Mesendoderm (in vitro differentiated cells): ENCODE measurements at regions not wholly inside any gene's neighbourhood (a gene's known extent, or its start where the extent isn't known, plus 50 kb on each side); places are given as distances from the start of the nearest gene placed in this dataset.

Experiments
- DNase-seq: peaks from one replicate; pipeline ENCODE4 v3.0.0; 2013
- H2AK5ac ChIP-seq: 2 replicates; pipeline ENCODE4 v1.6.1; 2013; ENCODE audit warnings: low read length, inconsistent platforms
- H2BK120ac ChIP-seq: 2 replicates; pipeline ENCODE4 v1.6.1; 2013; ENCODE audit warnings: low read depth, mild to moderate bottlenecking, low read length, moderate library complexity, mixed read lengths
- H2BK15ac ChIP-seq: replicated peaks from 2 replicates; pipeline ENCODE4 v1.6.1; 2013; ENCODE audit warnings: low read depth, mild to moderate bottlenecking, moderate library complexity
- H2BK5ac ChIP-seq: 2 replicates; pipeline ENCODE4 v1.6.1; 2013; ENCODE audit warnings: low read length, inconsistent platforms
- H3K18ac ChIP-seq: 2 replicates; pipeline ENCODE4 v1.6.1; 2013; ENCODE audit warnings: mild to moderate bottlenecking, low read length, mixed read lengths
- H3K23ac ChIP-seq: one replicate; pipeline ENCODE4 v1.6.1; 2013; ENCODE audit warnings: low read length
- H3K27ac ChIP-seq: 2 replicates; pipeline ENCODE4 v1.5.1; 2013; ENCODE audit warnings: low read depth, mild to moderate bottlenecking, inconsistent platforms, low read length, moderate library complexity
- H3K27me3 ChIP-seq: 2 replicates; pipeline ENCODE4 v1.6.1; 2013; ENCODE audit warnings: low read length, control low read depth, mild to moderate bottlenecking, inconsistent platforms; ENCODE audit not compliant: insufficient read depth, poor library complexity
- H3K36me3 ChIP-seq: 2 replicates; pipeline ENCODE4 v1.6.1; 2013; ENCODE audit warnings: low read length, inconsistent platforms; ENCODE audit not compliant: control insufficient read depth, insufficient read depth
- H3K4ac ChIP-seq: one replicate; pipeline ENCODE4 v1.6.1; 2013; ENCODE audit warnings: low read depth, mild to moderate bottlenecking, low read length, moderate library complexity
- H3K4me1 ChIP-seq: 2 replicates; pipeline ENCODE4 v1.6.1; 2013; ENCODE audit warnings: low read depth, low read length, inconsistent platforms; ENCODE audit not compliant: control insufficient read depth
- H3K4me2 ChIP-seq: 2 replicates; pipeline ENCODE4 v1.6.1; 2013; ENCODE audit warnings: low read length
- H3K4me3 ChIP-seq: 2 replicates; pipeline ENCODE4 v1.5.1; 2013; ENCODE audit warnings: mild to moderate bottlenecking, low read length
- H3K56ac ChIP-seq: one replicate; pipeline ENCODE4 v1.6.1; 2013; ENCODE audit warnings: low read length
- H3K79me1 ChIP-seq: 2 replicates; pipeline ENCODE4 v1.6.1; 2013; ENCODE audit warnings: low read length, inconsistent platforms
- H3K79me2 ChIP-seq: 2 replicates; pipeline ENCODE4 v1.6.1; 2013; ENCODE audit warnings: mild to moderate bottlenecking, low read length; ENCODE audit not compliant: control insufficient read depth, insufficient read depth
- H3K9ac ChIP-seq: 2 replicates; pipeline ENCODE4 v1.6.1; 2013; ENCODE audit warnings: low read length, inconsistent platforms
- H4K5ac ChIP-seq: one replicate; pipeline ENCODE4 v1.6.1; 2013; ENCODE audit warnings: low read length
- H4K8ac ChIP-seq: one replicate; pipeline ENCODE4 v1.6.1; 2013; ENCODE audit warnings: low read depth, mild to moderate bottlenecking, control low read depth, low read length, moderate library complexity
- WGBS: extraction: QIAGEN DNeasy Blood & Tissue Kit; methylation state at CpG from one replicate; pipeline ENCODE4 v1.1.7; 2013; ENCODE audit warnings: low lambda C conversion rate, missing lambda C conversion rate; ENCODE audit not compliant: insufficient coverage; ENCODE audit errors: extremely low coverage; 5-methylcytosine and 5-hydroxymethylcytosine counted together

- Histone ChIP-seq H3K9ac (no peak overlapping the region), H2AK5ac (no peak overlapping the region), H3K18ac (no peak overlapping the region), H2BK120ac (no peak overlapping the region), H3K27ac (no peak overlapping the region), H3K36me3 (no peaks in the 10 kb centered on the region), H4K8ac (no peak overlapping the region), H3K27me3 (no peaks in the 10 kb centered on the region), H3K79me1 (no peaks in the 10 kb centered on the region), H3K4ac (no peak overlapping the region), H3K4me1 (no peaks in the 10 kb centered on the region), H3K23ac (no peak overlapping the region), H3K4me2 (no peak overlapping the region), H4K5ac (no peak overlapping the region), H2BK5ac (no peak overlapping the region), H3K4me3 (no peak overlapping the region), H3K79me2 (no peaks in the 10 kb centered on the region), H3K56ac (no peak overlapping the region), H2BK15ac (no peak overlapping the region)
- no peak for DNase-seq
- WGBS, result no CpG with 5 or more reads among the region's 2 CpGs
These were observed 65.1 kb upstream of the NXT1 start for GRCh38 chr20:23285536-23285935.

GRCh38 chr20:23284009-23284408, 66.6 kb upstream of the NXT1 start:
- no peaks in the 10 kb centered on the region for H3K79me1 ChIP-seq
- no peak overlapping the region for H4K8ac ChIP-seq
- H3K36me3 ChIP-seq, result no peaks in the 10 kb centered on the region
- H4K5ac ChIP-seq, result no peak overlapping the region
- H3K23ac ChIP-seq, result no peak overlapping the region
- H3K4me1 ChIP-seq, result no peaks in the 10 kb centered on the region
- no peak overlapping the region for H3K4ac ChIP-seq
- no CpG with 5 or more reads among the region's 2 CpGs for WGBS
- no peak overlapping the region for H2BK120ac ChIP-seq
- H2BK5ac ChIP-seq, result no peak overlapping the region
- no peak for DNase-seq
- H3K27ac ChIP-seq, result no peak overlapping the region
- no peaks in the 10 kb centered on the region for H3K79me2 ChIP-seq
- no peak overlapping the region for H2BK15ac ChIP-seq
- no peaks in the 10 kb centered on the region for H3K27me3 ChIP-seq
- H3K56ac ChIP-seq, result no peak overlapping the region
- no peak overlapping the region for H3K4me3 ChIP-seq
- no peak overlapping the region for H3K18ac ChIP-seq
- H3K4me2 ChIP-seq, result no peak overlapping the region
- H2AK5ac ChIP-seq, result no peak overlapping the region
- H3K9ac ChIP-seq, result no peak overlapping the region

- H3K9ac ChIP-seq, result no peak overlapping the region
- WGBS, result no CpG with 5 or more reads among the region's 12 CpGs
- no peak overlapping the region for H2BK5ac ChIP-seq
These were observed 67.3 kb upstream of the NXT1 start for GRCh38 chr20:23283096-23283850.

GRCh38 chr20:23282546-23282945, 68.0 kb upstream of the NXT1 start:
- Histone ChIP-seq H3K4me2 (no peak overlapping the region), H2BK15ac (no peak overlapping the region), H2AK5ac (no peak overlapping the region), H4K5ac (no peak overlapping the region), H3K18ac (no peak overlapping the region), H3K9ac (no peak overlapping the region), H3K4ac (no peak overlapping the region), H2BK120ac (no peak overlapping the region), H3K79me1 (no peaks in the 10 kb centered on the region), H2BK5ac (no peak overlapping the region), H3K23ac (no peak overlapping the region), H3K4me1 (no peaks in the 10 kb centered on the region), H4K8ac (no peak overlapping the region), H3K79me2 (no peaks in the 10 kb centered on the region), H3K27me3 (no peaks in the 10 kb centered on the region), H3K27ac (no peak overlapping the region), H3K56ac (no peak overlapping the region), H3K36me3 (no peaks in the 10 kb centered on the region), H3K4me3 (no peak overlapping the region)
- WGBS, result no CpG with 5 or more reads among the region's 3 CpGs
- DNase-seq, result no peak

More at GRCh38 chr20:23283096-23283850, 67.3 kb upstream of the NXT1 start:
- Histone ChIP-seq H3K4me3 (no peak overlapping the region), H3K23ac (no peak overlapping the region), H3K27me3 (no peaks in the 10 kb centered on the region), H3K36me3 (no peaks in the 10 kb centered on the region), H2AK5ac (no peak overlapping the region), H3K27ac (no peak overlapping the region), H2BK120ac (no peak overlapping the region), H3K4ac (no peak overlapping the region), H2BK15ac (no peak overlapping the region), H3K79me2 (no peaks in the 10 kb centered on the region), H3K79me1 (no peaks in the 10 kb centered on the region), H3K4me2 (no peak overlapping the region), H3K18ac (no peak overlapping the region), H3K56ac (no peak overlapping the region), H4K5ac (no peak overlapping the region), H4K8ac (no peak overlapping the region), H3K4me1 (no peaks in the 10 kb centered on the region)
- DNase-seq, result no peak

GRCh38 chr20:23282111-23282510, 68.5 kb upstream of the NXT1 start:
- Histone ChIP-seq H3K27ac (no peak overlapping the region), H3K4me1 (no peaks in the 10 kb centered on the region), H2AK5ac (no peak overlapping the region), H4K8ac (no peak overlapping the region), H3K9ac (no peak overlapping the region), H3K36me3 (no peaks in the 10 kb centered on the region), H4K5ac (no peak overlapping the region), H3K4ac (no peak overlapping the region), H3K4me2 (no peak overlapping the region), H3K79me2 (no peaks in the 10 kb centered on the region), H2BK120ac (no peak overlapping the region), H3K56ac (no peak overlapping the region), H3K27me3 (no peaks in the 10 kb centered on the region), H2BK15ac (no peak overlapping the region), H3K18ac (no peak overlapping the region), H3K79me1 (no peaks in the 10 kb centered on the region), H2BK5ac (no peak overlapping the region), H3K23ac (no peak overlapping the region), H3K4me3 (no peak overlapping the region)
- WGBS, result no CpG with 5 or more reads among the region's 1 CpG
- no peak for DNase-seq

- Histone ChIP-seq H3K4me2 (no peak overlapping the region), H3K4me1 (no peaks in the 10 kb centered on the region), H3K9ac (no peak overlapping the region), H3K79me2 (no peaks in the 10 kb centered on the region), H4K5ac (no peak overlapping the region), H3K4ac (no peak overlapping the region), H3K27me3 (no peaks in the 10 kb centered on the region), H2BK5ac (no peak overlapping the region), H3K79me1 (no peaks in the 10 kb centered on the region), H2AK5ac (no peak overlapping the region), H3K4me3 (no peak overlapping the region), H2BK15ac (no peak overlapping the region), H3K36me3 (no peaks in the 10 kb centered on the region), H3K27ac (no peak overlapping the region), H3K56ac (no peak overlapping the region), H4K8ac (no peak overlapping the region), H3K23ac (no peak overlapping the region), H3K18ac (no peak overlapping the region), H2BK120ac (no peak overlapping the region)
- WGBS, result no CpG with 5 or more reads among the region's 7 CpGs
- DNase-seq, result no peak
These were observed 70.8 kb upstream of the NXT1 start for GRCh38 chr20:23279836-23280235.
